HG03442 (cell line): ENCODE measurements at regions not wholly inside any gene's neighbourhood (a gene's known extent, or its start where the extent isn't known, plus 50 kb on each side); places are given as distances from the start of the nearest gene placed in this dataset.
"Not testable (repeated sequence)": the region's sequence is repeated elsewhere in the genome, so short reads cannot be mapped to it uniquely, and the experiment has no call there.

Experiments used
- ATAC-seq: cut with Tn5 transposase; IDR thresholded peaks from one replicate; pipeline ENCODE4 v1.9.1; 2021; ENCODE audit warnings: mild to moderate bottlenecking, moderate library complexity; ENCODE audit not compliant: unreplicated experiment

DNA sequence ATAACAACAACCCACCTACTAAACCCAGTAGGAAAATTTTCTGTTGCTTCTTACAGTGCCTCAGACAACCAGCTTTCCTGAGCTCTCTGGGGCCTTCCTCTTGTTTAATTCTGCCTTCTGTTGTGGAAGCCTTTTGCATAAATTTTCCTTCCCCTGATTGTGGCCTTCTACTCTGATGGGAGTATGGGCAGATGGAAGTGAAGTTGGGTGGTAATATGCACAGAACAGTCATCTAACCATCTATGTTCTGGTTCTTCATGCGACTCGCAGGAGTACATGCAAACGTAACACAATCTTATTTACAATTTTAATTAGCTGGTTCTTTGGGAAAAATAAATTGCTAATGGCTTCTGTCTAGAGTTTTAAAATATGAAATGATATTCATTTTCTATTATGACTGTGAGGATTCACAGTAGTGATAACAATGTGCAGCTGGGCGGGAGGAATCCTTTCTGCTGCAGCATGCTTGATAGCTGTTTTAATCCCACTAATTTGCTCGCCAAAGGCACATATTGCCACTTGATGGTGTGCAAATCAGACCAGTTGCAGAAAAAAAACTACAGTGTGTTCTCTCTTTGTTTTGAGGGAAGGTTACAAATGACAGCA, 311.5 kb upstream of the ROPN1 start:
- ATAC-seq: no peak

DNA sequence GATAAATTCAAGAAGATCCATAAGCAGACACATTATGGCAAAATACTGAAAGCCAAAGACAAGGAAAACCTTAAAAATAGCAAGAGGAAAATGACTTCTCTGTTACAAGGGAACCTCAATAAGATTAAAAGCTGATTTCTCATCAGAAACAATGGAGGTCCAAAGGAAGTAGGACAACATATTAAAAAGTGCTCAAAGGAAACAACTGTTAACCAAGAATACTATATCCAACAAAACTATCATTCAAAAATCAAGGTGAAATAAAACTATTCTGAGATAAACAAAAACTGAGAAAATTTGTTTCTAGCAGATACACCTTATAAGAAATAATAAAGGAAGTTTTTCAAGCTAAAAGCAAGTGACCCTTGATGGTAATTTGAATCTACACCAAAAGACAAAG, 314.7 kb upstream of the ROPN1 start:
- no peak for ATAC-seq

DNA sequence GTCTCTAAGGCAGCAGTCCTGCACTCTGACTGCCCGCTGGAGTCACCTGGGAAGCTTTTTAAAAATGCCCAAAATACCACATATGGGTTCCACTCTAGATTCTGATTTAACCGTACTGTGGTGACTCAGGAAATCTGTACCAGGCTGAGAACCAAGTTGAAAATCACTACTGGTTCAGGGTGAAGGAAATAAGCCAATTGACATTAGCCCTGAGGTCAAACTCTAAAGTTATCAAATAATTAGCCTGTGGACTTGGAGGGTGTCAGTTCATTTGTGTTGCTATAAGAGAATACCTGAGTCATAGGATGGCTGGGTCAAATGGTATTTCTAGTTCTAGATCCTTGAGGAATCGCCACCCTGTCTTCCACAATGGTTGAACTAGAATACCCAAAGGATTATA, 321.7 kb upstream of the ROPN1 start:
- ATAC-seq: no peak

DNA sequence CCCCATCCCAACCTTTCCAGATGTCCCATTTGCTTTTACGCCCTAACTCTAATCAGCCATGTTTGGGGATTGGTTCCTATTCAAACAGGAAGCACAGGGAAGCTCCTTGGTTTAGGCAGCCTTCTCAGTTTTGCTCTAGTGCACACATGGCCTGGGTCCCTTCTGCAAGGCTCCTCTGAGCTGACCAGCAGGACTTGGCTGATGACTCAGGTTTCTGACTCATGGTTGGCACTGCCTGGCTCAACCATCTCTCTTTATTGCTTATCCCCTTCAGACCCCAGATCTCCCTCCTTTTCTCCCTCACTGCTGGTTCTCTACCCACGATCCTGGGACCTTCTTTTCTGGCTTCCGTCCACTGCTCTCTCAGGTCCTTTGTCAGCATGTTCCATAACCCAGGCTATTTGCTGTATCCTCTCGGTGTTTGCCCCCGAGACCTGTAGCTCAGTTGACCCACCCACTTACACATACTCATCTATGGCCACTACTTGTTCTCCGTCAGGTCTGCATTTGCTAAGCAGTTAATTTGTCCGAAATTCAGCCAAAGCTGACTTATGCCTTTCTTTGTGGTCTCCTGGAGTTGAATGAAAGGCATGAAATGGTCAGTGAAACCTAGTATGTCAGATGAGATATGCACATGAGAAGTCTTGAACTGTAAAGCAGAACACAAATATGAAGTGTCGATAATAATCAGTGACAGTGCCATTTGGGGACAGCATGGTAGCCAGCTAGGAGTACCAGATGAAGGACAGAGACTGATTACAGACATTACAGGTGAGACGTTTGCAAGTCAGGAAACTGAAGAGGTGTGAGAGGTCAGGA, 323.5 kb upstream of the ROPN1 start:
- no peak for ATAC-seq

DNA sequence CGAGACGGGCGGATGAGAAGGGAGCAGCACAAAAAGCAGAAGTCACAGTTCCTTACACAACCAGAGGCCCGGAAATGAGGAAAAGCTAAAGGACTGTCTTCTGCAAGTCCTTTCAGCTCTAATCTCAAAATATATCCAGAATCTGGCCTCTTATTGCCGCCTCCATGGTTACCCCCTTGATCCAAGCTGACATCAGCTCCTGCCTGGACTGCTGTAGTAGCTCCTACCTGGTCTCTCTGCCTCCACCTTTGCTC, 324.0 kb upstream of the ROPN1 start:
- no peak for ATAC-seq

DNA sequence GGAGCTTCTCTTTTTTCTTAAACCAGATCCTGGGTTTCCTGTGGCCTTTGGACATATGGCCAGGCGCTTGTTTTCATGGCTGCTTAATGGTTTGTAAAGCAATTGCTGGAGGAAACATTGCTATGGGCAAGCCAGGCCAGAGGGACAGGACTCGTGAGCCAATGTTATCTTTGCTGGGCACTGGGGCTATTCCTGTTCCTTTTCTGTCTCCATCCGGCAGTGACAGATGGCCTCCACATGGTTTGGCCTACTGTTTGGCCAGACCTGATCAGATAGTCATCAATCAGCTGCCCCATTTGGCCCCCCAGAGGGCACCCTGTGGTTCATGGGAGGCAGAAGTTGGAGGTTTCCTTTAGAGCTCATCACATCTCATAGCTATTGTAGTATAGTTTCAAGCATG, 326.1 kb upstream of the ROPN1 start:
- ATAC-seq: no peak

DNA sequence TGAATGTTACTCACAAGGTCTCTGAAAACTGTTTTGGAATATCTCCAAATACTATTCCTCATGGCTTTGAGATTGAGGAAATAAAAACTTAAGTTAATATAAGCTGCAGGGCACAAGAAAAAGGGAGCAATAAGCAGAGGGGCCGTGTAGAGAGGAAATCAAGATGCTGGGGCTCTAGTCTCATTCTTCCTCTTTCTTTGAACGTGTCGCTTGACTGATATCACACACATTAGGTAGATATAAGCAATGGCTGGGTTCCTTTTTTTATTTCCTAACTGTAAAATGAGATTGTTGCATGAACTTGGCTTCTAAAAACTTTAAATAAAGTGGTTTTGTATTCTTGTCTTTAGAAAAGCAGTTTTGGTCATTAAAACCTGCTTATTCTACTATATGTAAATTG, 326.7 kb upstream of the ROPN1 start:
- no peak for ATAC-seq

DNA sequence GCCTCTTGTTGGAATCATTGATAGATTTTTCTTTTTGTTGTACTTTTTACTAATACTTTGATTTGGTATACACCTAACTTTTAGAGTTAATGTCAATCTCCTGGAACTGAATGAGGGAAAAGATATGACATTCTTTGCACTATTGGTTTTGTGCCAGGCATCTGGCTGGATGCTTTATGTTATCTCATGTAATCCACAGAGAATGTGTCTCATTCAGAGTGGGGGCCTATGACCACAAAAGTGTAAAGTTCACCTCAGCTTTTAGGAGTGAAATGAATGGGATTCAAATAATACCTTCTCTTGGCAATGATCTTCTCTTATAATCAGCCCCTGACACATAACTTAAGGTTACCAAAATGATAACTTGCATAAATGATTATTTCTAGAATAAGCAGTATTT, 329.1 kb upstream of the ROPN1 start:
- no peak for ATAC-seq

DNA sequence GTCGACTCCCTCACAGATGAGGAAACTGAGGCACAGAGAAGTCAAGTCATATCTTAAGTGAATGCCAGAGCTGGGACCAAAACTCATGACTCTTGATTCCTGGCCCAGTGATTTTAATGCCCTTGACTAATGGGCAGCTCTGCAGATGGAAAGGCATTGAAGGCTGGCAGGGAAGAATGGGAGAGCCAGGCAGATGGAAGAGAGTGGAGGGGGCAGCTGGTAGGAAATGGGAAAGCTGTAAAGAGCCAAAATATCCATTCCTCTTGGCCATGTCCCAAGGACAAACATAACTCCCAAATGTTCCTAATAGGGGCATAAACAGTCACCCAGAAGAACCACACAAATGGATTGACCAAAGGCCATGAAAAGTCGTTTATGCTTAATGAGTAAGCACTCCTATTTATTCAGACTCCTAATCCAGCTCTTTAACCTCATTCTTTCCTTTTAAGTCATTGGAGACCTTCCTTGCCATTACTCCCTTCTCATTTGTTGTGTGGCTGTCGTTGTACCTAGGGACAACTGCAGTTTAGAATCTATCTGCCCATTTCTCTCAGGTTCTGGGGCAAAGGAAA, 330.5 kb upstream of the ROPN1 start:
- no peak for ATAC-seq

DNA sequence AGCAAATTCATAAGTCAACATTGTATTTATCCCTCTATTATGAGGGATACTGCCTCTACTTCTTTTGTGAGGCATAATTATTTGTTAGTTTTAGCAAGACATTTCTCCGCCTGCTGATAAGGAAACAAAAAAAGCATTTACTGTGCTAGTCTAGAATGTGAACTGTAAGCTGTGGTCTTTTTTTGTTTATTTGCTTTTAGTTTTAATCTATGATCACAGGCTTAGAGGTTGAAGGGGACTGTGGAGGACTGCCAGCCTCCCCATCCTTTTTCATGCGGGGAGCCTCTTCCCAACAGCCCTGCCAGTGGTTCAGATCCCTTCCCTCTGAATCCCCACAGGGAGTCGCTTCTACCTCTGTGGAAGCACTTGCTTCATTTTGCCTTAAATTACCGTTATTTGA, 331.0 kb upstream of the ROPN1 start:
- no peak for ATAC-seq

DNA sequence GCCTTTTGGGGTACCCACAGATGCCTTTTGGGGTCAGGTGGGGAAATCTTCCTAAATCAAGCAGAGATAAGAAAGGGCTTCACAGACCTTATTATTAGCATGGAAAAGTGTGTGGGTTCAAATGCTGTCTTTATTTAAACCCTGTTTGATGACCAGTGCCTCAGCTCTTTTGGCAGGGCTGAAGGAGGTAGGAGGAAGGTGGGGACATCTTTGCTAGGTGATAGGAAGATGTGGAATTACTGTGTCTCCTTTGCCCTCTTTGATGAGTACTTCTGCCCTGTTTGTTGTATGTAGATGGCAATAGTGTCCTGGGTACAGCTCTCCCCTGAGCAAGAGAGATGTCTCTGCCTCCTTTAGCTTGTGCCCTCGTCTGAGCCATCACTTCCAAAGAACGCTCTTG, 333.3 kb upstream of the ROPN1 start:
- no peak for ATAC-seq

DNA sequence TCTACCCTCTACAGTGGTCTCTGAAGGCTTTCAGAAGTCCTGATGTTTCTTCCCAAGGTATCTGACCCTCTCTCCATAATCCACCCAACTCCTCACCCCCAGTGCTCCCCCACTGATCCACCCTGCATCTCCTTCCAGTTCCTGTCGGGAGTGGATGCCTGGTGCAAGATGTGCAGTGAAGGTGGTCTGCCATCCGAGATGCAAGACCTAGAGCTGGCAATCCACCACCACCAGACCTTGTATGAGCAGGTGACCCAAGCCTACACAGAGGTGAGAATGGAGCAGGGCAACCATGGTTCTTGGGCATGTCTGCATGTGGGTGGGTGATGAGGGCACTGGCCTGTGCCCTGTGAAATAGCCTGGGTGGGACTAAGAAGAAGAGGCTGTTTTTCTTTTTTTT, 337.8 kb upstream of the ROPN1 start:
- ATAC-seq: no peak

DNA sequence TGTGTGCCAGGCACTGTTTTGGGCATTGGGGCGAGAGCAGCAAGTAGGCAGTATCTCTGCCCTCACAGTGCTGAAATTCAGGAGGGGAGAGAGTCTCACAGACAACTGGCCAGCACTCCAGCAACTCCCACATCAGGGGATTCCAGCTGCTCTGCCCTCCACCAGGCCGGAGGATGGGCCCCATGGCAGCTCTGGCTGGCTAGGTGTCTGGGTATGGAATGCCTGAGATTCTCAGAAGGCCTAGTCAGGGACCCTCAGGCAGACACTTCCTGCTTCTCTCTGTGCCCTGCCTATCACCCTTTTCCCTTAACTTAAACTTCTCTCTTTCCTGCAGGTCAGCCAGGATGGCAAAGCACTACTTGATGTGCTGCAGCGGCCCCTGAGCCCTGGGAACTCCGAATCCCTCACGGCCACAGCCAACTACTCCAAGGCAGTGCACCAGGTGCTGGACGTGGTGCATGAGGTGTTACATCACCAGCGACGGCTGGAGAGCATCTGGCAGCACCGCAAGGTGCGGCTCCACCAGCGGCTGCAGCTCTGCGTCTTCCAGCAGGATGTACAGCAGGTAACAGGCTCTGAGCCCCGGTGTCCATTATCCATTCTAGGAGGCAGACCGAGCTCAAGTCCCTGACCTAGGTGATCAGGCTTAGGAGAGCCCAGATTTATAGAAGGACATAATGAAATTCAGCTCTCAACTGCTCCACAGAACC, 342.2 kb upstream of the ROPN1 start:
- no peak for ATAC-seq

DNA sequence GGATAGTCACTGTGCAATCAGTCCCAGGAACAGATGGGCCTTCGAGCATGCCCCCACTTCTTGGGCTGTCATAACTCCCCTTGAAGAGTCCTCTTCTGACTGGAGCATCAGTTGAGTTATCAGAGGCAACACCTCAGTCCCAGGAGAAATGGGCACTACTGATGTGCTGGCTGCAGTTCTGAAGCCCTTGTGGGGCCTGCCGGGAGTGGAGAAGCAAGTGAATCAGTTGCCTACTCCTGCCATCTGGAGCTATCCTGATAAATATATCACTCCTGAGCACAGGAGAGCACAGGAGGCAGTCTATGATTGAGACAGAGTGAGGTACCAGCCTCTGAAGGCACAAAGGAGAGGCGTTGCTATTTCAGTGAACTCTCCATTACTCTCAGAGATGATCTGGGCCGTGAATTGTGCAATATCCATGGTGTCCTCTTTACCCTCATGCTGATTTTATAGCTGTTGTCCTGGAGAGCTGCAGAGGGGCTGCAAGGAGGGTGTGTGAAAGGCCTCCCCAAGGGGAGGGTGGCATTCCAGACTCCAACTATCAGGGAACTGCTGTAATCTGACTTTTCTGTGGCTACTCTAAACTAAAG, 344.2 kb upstream of the ROPN1 start:
- ATAC-seq: no peak

DNA sequence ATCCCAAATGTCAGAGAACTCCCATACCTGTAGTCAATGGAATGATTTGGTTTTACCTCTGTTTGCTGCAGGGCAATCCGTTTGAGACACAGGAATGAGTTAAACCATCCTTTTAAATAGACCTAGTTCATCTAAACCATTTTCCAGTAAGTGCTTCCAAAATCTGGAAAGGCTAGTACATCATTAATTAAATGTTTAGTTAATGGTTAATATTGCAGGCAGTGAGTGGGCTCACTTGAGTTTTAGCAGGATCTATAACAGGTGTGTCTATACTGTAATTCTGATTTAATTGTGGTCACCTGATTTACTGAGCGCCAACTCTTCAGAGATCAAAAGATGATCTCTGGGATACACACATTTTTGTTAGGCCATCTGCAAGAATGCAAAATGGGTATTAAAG, 353.9 kb upstream of the ROPN1 start:
- no peak for ATAC-seq

DNA sequence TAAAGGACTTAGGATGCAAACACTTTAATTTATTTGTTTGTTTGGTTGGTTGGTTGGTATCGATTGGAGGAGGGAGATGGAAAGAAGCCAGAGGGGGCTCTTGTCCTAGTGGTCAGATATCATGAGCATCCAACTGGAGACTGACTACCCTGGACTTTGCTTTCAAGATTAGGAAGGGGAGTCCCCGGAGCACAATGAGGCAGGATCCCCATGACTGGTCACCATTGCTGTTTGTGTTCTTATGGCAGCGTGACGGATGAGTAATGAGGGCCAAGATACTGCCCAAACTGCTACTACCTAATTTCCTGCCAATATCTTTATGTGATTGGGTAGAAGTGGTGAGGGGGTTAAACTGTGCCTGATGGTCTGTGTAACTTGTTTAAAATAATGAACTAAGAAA, 354.6 kb upstream of the ROPN1 start:
- ATAC-seq: no peak

DNA sequence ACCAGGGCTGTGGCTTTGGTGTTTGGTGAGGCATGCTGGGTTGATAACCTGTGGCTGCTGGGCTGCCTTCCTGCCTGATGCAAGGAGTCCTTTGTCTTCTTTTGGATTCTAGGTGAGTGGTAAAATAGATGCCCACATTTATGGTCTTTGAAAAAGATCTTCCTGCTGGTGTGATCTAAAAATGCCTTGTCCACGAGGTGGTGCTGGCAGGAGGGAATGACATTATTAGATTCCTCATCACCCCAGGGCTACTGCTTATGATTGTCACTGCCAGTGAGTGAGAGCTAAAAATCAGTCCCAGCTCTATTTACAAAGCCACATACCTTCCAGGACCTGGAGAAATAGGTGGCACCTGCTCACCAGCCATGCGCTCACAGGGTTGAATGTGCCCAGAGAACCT, 355.5 kb upstream of the ROPN1 start:
- no peak for ATAC-seq

DNA sequence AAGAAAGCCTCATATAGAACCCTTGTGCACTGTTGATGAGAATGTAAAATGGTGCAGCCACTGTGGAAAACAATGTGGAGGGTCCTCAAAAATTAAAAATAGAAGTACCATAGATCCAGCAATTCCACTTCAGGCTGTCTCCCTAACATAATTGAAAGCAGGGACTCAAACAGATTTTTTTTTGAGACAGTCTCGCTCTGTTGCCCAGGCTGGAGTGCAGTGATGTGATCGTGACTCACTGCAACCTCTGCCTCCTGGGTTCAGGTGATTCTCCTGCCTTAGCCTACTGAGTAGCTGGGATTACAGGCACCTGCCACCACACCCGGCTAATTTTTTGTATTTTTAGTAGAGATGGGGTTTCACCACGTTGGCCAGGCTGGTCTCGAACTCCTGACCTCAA, 356.6 kb upstream of the ROPN1 start:
- not testable (repeated sequence) for ATAC-seq

DNA sequence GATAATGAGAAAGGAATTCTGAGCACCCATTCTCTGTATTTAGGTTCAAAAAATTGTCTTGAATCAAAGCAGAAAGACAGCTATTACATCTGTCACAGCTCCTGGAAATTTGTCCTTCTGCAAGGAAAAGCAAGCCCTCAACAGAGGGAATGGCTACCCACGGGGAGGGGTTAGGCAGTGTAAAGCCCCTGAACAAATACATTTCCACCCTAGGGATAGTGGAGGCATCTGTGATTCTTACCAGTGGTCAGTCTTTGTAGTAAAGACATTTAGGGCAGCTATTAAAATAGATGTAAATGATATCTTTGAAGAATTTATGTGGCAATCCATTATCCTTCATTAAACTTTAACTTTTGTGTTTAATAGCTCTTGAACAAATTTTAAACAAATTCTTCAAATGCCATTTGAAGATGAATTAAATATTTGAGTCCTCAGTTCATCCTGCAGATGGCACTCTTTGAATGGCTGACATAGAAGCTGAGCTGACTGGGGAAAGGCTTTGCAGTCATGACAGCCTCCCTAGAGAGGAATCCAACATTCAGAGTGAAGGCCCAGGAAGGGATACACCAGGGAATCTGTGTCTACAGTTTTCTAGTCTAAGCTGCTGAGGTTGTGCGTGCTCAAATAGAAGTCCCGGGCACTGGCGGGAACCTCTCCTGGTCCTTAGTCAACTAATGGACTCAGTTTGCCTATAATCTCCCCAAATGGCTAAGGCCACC, 359.7 kb upstream of the ROPN1 start:
- ATAC-seq: no peak

DNA sequence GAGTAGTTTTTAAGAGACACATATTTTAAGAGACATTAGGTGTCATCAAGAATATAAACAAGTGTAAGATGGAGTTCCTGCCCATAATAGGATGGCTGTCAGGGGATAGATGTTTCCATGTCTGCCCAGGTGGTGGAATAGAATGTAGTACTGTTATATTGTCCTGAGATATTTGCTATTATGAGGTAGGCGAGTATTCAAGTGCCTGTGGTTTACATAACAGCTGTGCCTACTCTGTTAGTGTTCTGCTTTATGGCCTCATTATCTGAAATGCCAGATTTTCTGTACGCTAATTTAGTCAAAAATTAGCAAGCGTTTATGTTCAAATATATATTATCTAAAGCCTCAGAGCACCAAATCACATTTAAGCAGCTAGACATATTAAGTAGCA, 360.2 kb upstream of the ROPN1 start:
- ATAC-seq: no peak

DNA sequence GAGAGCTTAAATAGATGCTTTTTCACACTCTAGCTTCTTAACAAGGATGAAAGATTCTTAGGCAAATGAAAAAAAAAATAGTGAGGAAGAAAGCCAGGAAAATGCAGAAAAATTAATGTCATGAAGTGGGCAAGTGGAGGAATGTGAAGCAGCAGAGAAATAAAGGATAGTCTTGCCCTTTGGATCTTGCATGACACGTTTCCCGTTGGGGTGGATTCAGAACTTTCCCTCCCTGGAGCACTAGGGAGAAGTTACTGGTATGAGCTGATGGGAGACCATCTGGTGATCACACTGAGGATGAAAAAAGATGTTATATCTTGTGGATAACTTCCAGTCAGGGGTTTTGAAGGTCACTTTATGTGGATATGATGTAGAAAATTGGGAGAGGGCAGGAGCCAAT, 361.8 kb upstream of the ROPN1 start:
- no peak for ATAC-seq
